SK-N-SH (cell line): ENCODE measurements at regions not wholly inside any gene's neighbourhood (a gene's known extent, or its start where the extent isn't known, plus 50 kb on each side); places are given as distances from the start of the nearest gene placed in this dataset.

Experiments
- CTCF ChIP-seq: fragments of 200-600 bp; sonication (generic); IDR thresholded peaks from 2 replicates; pipeline ENCODE4 v1.6.1; 2017; ENCODE audit warnings: antibody characterized with exemption, mild to moderate bottlenecking, moderate library complexity
- ELF1 ChIP-seq: IDR thresholded peaks from 2 replicates; pipeline ENCODE4 v1.4.0; 2012
- EP300 ChIP-seq, 2 experiments: IDR thresholded peaks; 2 replicates each; pipeline versions ENCODE4 v1.4.0 to v1.6.1; 2012; ENCODE audit warnings: borderline replicate concordance in 1 of 2, low read depth in 1 of 2, low read length in 1 of 2
- EZH2phosphoT487 ChIP-seq: fragments of 200-600 bp; sonication (generic); IDR thresholded peaks from 2 replicates; pipeline ENCODE4 v1.6.1; 2017; ENCODE audit warnings: low read depth, mixed run types, mild to moderate bottlenecking, antibody characterized with exemption, moderate library complexity, borderline replicate concordance
- FOXJ3 ChIP-seq: sonication (generic); formaldehyde crosslinking; IDR thresholded peaks from 2 replicates; pipeline ENCODE4 v1.5.1; 2020; ENCODE audit warnings: mild to moderate bottlenecking, missing genetic modification reagents
- JUND ChIP-seq: IDR thresholded peaks from 2 replicates; pipeline ENCODE4 v1.4.0; 2012
- MAX ChIP-seq: IDR thresholded peaks from 2 replicates; pipeline ENCODE4 v1.4.0; 2012; ENCODE audit warnings: low read depth
- MXI1 ChIP-seq: IDR thresholded peaks from 2 replicates; pipeline ENCODE4 v1.6.1; 2012; ENCODE audit warnings: mild to moderate bottlenecking, low read depth, low read length, improper control_type of control experiment
- PBX3 ChIP-seq: IDR thresholded peaks from 2 replicates; pipeline ENCODE4; 2012
- REST ChIP-seq: IDR thresholded peaks from 2 replicates; pipeline ENCODE4 v1.6.1; 2012; ENCODE audit warnings: mild to moderate bottlenecking, low read depth, low read length, moderate library complexity
- TAF1 ChIP-seq: IDR thresholded peaks from 2 replicates; pipeline ENCODE4 v1.6.1; 2012; ENCODE audit warnings: low read depth, mild to moderate bottlenecking, low read length, moderate library complexity, borderline replicate concordance
- USF1 ChIP-seq: IDR thresholded peaks from 2 replicates; pipeline ENCODE4 v1.4.0; 2012; ENCODE audit warnings: low read depth, borderline replicate concordance
- USF2 ChIP-seq: fragments of 150-350 bp; IDR thresholded peaks from 2 replicates; pipeline ENCODE4 v1.6.1; 2017; ENCODE audit warnings: antibody characterized with exemption, low read length, low read depth, borderline replicate concordance
- ZBTB33 ChIP-seq: IDR thresholded peaks from 2 replicates; pipeline ENCODE4 v1.4.0; 2012; ENCODE audit warnings: low read depth, borderline replicate concordance

- TF ChIP-seq CTCF (no peak), TAF1 (no peak), USF2 (no peak), MAX (no peak), ZBTB33 (no peak), FOXJ3 (no peak), PBX3 (no peak), ELF1 (no peak), JUND (no peak), USF1 (no peak), EZH2phosphoT487 (no peak), MXI1 (no peak), REST (no peak), EP300 (IDR thresholded peaks at IDR 0.05; ENCODE audit: borderline replicate concordance in 1 of 2, low read depth in 1 of 2, low read length in 1 of 2) (no peak)
These were observed 355.2 kb downstream of the CCSER2 start for GRCh38 chr10:84683550-84683949.
